Endodermal cell (in vitro differentiated cells): ENCODE measurements at regions not wholly inside any gene's neighbourhood (a gene's known extent, or its start where the extent isn't known, plus 50 kb on each side); places are given as distances from the start of the nearest gene placed in this dataset.

Experiments used
- DNase-seq: peaks from one replicate; pipeline ENCODE4 v3.0.0-alpha.2; 2017
- H3K27ac ChIP-seq: 2 replicates; pipeline ENCODE4 v1.5.1; 2013; ENCODE audit warnings: mild to moderate bottlenecking, low read depth, low read length, moderate library complexity
- H3K27me3 ChIP-seq: 2 replicates; pipeline ENCODE4 v1.6.1; 2013; ENCODE audit warnings: mild to moderate bottlenecking, low read length, moderate library complexity; ENCODE audit not compliant: insufficient read depth, control insufficient read depth, poor library complexity, severe bottlenecking
- H3K36me3 ChIP-seq: 2 replicates; pipeline ENCODE4 v1.7.0; 2013; ENCODE audit warnings: mild to moderate bottlenecking, low read length, moderate library complexity; ENCODE audit not compliant: control insufficient read depth, insufficient read depth
- H3K4me1 ChIP-seq: one replicate; pipeline ENCODE4 v1.7.0; 2013; ENCODE audit warnings: low read length; ENCODE audit not compliant: control insufficient read depth, insufficient read depth
- H3K4me3 ChIP-seq: 2 replicates; pipeline ENCODE4 v1.5.1; 2013; ENCODE audit warnings: mild to moderate bottlenecking, low read length, moderate library complexity
- H3K9ac ChIP-seq: 2 replicates; pipeline ENCODE4 v1.6.1; 2013; ENCODE audit warnings: mild to moderate bottlenecking, low read length, moderate library complexity; ENCODE audit not compliant: poor library complexity, severe bottlenecking; ENCODE audit errors: extremely low read depth
- H3K9me3 ChIP-seq: 2 replicates; pipeline ENCODE4 v1.6.1; 2013; ENCODE audit warnings: mild to moderate bottlenecking, low read length, moderate library complexity; ENCODE audit not compliant: control insufficient read depth
- H3K27ac Mint-ChIP-seq: 2 replicates; pipeline ENCODE4 v1.8.0; 2020; ENCODE audit warnings: mixed read lengths
- H3K27me3 Mint-ChIP-seq: 2 replicates; pipeline ENCODE4 v1.8.0; 2021; ENCODE audit warnings: mild to moderate bottlenecking, mixed read lengths; ENCODE audit not compliant: insufficient read depth
- H3K36me3 Mint-ChIP-seq: 2 replicates; pipeline ENCODE4 v1.8.0; 2020; ENCODE audit warnings: low read depth, mixed read lengths
- H3K4me1 Mint-ChIP-seq: 2 replicates; pipeline ENCODE4 v1.8.0; 2020; ENCODE audit warnings: mixed read lengths
- H3K4me3 Mint-ChIP-seq: 2 replicates; pipeline ENCODE4 v1.8.0; 2020; ENCODE audit warnings: mild to moderate bottlenecking, moderate library complexity, mixed read lengths
- H3K9me3 Mint-ChIP-seq: 2 replicates; pipeline ENCODE4 v1.8.0; 2020; ENCODE audit warnings: mild to moderate bottlenecking, mixed read lengths
- CTCF ChIP-seq: fragments of 200-600 bp; sonication (generic); conservative IDR thresholded peaks from 2 replicates; pipeline ENCODE4 v1.5.0; 2021; ENCODE audit warnings: antibody characterized with exemption, mild to moderate bottlenecking
- WGBS, 2 experiments: methylation state at CpG; one replicate each; pipeline versions ENCODE4 v1.1.5 to v1.1.7; 2013; ENCODE audit warnings: missing lambda C conversion rate in 2 of 2, mixed read lengths in 1 of 2; ENCODE audit not compliant: insufficient coverage in 1 of 2, insufficient read length in 1 of 2; 5-methylcytosine and 5-hydroxymethylcytosine counted together

GRCh38 chr17:77877036-77877435 is 81.5 kb upstream of the TNRC6C start:
- TF ChIP-seq CTCF, result no peak

GRCh38 chr17:77877646-77878355 is 80.7 kb upstream of the TNRC6C start:
- WGBS, 2 experiments, result 87 to 91% methylated on average over 9 to 13 of the region's 13 CpGs
- H3K9me3 ChIP-seq, result peaks cover 7% of the 10 kb centered on the region
- H3K4me1 ChIP-seq, result no peaks in the 10 kb centered on the region
- H3K9ac ChIP-seq, result no peak overlapping the region
- Mint-ChIP-seq H3K4me1 (peaks cover 4% of the 10 kb centered on the region), H3K4me3 (no peak overlapping the region), H3K9me3 (peaks cover 11% of the 10 kb centered on the region), H3K27ac (no peak overlapping the region), H3K27me3 (peaks cover 12% of the 10 kb centered on the region), H3K36me3 (no peaks in the 10 kb centered on the region)
- no peak for TF ChIP-seq CTCF
- DNase-seq, result no peak
- no peaks in the 10 kb centered on the region for H3K36me3 ChIP-seq
- H3K27ac ChIP-seq, result no peak overlapping the region
- no peak overlapping the region for H3K4me3 ChIP-seq
- H3K27me3 ChIP-seq, result no peaks in the 10 kb centered on the region

More at GRCh38 chr17:77877036-77877435, 81.5 kb upstream of the TNRC6C start:
- H3K36me3 Mint-ChIP-seq, result no peaks in the 10 kb centered on the region
- H3K27ac Mint-ChIP-seq, result no peak overlapping the region
- H3K27me3 Mint-ChIP-seq, result peaks cover 8% of the 10 kb centered on the region
- peaks cover 11% of the 10 kb centered on the region for H3K9me3 Mint-ChIP-seq
- H3K27me3 ChIP-seq, result no peaks in the 10 kb centered on the region
- peaks cover 4% of the 10 kb centered on the region for H3K4me1 Mint-ChIP-seq
- 95 to 100% methylated on average over 1 to 3 of the region's 3 CpGs for WGBS, 2 experiments
- H3K4me3 ChIP-seq, result no peak overlapping the region
- no peak overlapping the region for H3K27ac ChIP-seq
- H3K36me3 ChIP-seq, result no peaks in the 10 kb centered on the region
- no peak for DNase-seq
- no peak overlapping the region for H3K4me3 Mint-ChIP-seq
- no peaks in the 10 kb centered on the region for H3K4me1 ChIP-seq
- peaks cover 7% of the 10 kb centered on the region for H3K9me3 ChIP-seq
- no peak overlapping the region for H3K9ac ChIP-seq

GRCh38 chr17:77879226-77879895 is 79.1 kb upstream of the TNRC6C start:
- H3K9me3 ChIP-seq, result peaks cover 7% of the 10 kb centered on the region
- WGBS, 2 experiments, result 91 to 100% methylated on average over 4 to 13 of the region's 13 CpGs
- H3K9me3 Mint-ChIP-seq, result peaks cover 11% of the 10 kb centered on the region
- no peak overlapping the region for H3K4me3 Mint-ChIP-seq
- no peaks in the 10 kb centered on the region for H3K36me3 Mint-ChIP-seq
- H3K4me1 ChIP-seq, result no peaks in the 10 kb centered on the region
- no peak for TF ChIP-seq CTCF
- no peak overlapping the region for H3K4me3 ChIP-seq
- H3K27ac ChIP-seq, result no peak overlapping the region
- peaks cover 19% of the 10 kb centered on the region for H3K27me3 Mint-ChIP-seq
- peaks cover 4% of the 10 kb centered on the region for H3K4me1 Mint-ChIP-seq
- H3K9ac ChIP-seq, result no peak overlapping the region
- H3K36me3 ChIP-seq, result no peaks in the 10 kb centered on the region
- DNase-seq, result no peak
- no peak overlapping the region for H3K27ac Mint-ChIP-seq
- no peaks in the 10 kb centered on the region for H3K27me3 ChIP-seq
